K562 (cell line): ENCODE measurements at regions not wholly inside any gene's neighbourhood (a gene's known extent, or its start where the extent isn't known, plus 50 kb on each side); places are given as distances from the start of the nearest gene placed in this dataset.

Experiments used
- ATAC-seq: fragments of 200-7000 bp; cut with Tn5 transposase; 3 replicates; pipeline ENCODE4 v1.9.1; 2020; ENCODE audit warnings: moderate library complexity
- BruUV-seq: library from RNA; stranded (reverse); fragments of 400-500 nt; replicated peaks from 2 replicates; lab custom pipeline; 2021; lab: Mats Ljungman, UMichigan
- CTCF ChIA-PET: fragments of 300-600 bp; formaldehyde crosslinking; extraction: SDS; loops from one replicate; lab custom pipeline; 2021; ENCODE audit warnings: low intra/inter-chr PET ratio; lab: Yijun Ruan, JAX
- POLR2A ChIA-PET: fragments of 300-600, 350-650 bp; sonication (Branson Sonifier 250); formaldehyde crosslinking; extraction: SDS; loops from one replicate; lab custom pipeline; 2021; ENCODE audit warnings: antibody characterized with exemption, inconsistent platforms; lab: Yijun Ruan, JAX
- DNase-seq, 4 experiments: peaks; one replicate each; pipeline versions ENCODE4 v3.0.0 to v3.0.0-alpha.2; 2011 to 2018; ENCODE audit warnings: low spot score in 3 of 4, mixed read lengths in 3 of 4; ENCODE audit errors: extremely low read depth in 1 of 4
- FAIRE-seq: peaks from 2 replicates; lab custom pipeline; 2011; peaks lifted over from hg19 to GRCh38; lab: Jason Lieb, UNC
- H2AFZ ChIP-seq: 2 replicates; pipeline ENCODE4 v1.6.0; 2011; ENCODE audit warnings: low read depth, low read length, control low read depth, inconsistent platforms
- H3K27ac ChIP-seq: fragments of 200-600 bp; 3 replicates; pipeline ENCODE4 v1.8.0; 2011; ENCODE audit warnings: low read depth, mild to moderate bottlenecking, control low read depth, inconsistent platforms, low read length, moderate library complexity, mixed read lengths; ENCODE audit errors: extremely low read depth
- H3K27me3 ChIP-seq, 2 experiments: fragments of 300-600 bp in 1 of 2; 2 replicates in 1 of 2; 3 replicates in 1 of 2; pipeline versions ENCODE4 v1.6.0 to v1.8.0; 2011; ENCODE audit warnings: inconsistent platforms in 2 of 2, low read length in 2 of 2, mild to moderate bottlenecking in 1 of 2, mixed read lengths in 1 of 2, moderate library complexity in 1 of 2; ENCODE audit not compliant: control insufficient read depth in 2 of 2, insufficient read depth in 2 of 2
- H3K36me3 ChIP-seq: fragments of 300-600 bp; 3 replicates; pipeline ENCODE4 v1.8.0; 2011; ENCODE audit warnings: mild to moderate bottlenecking, low read length, inconsistent platforms; ENCODE audit not compliant: control insufficient read depth, insufficient read depth
- H3K4me1 ChIP-seq, 2 experiments: fragments of 200-600 bp in 1 of 2; replicated peaks in 1 of 2; 2 replicates in 1 of 2; 3 replicates in 1 of 2; pipeline versions ENCODE4 v1.5.1 to v1.8.0; 2011; ENCODE audit warnings: inconsistent platforms in 2 of 2, low read length in 2 of 2, mild to moderate bottlenecking in 1 of 2, mixed read lengths in 1 of 2, moderate library complexity in 1 of 2; ENCODE audit not compliant: control insufficient read depth in 2 of 2, insufficient read depth in 2 of 2
- H3K4me2 ChIP-seq: 2 replicates; pipeline ENCODE4 v1.6.1; 2011; ENCODE audit warnings: low read length, control low read depth, inconsistent platforms, mixed read lengths; ENCODE audit not compliant: insufficient read depth
- H3K4me3 ChIP-seq: fragments of 200-600 bp; sonication (generic), shearing (Covaris generic); 2 replicates; pipeline ENCODE4 v1.5.1; 2016; ENCODE audit warnings: control low read depth, inconsistent platforms
- H3K79me2 ChIP-seq: fragments of 200-600 bp; 3 replicates; pipeline ENCODE4 v1.8.0; 2011; ENCODE audit warnings: low read length, inconsistent platforms; ENCODE audit not compliant: control insufficient read depth, insufficient read depth
- H3K9ac ChIP-seq, 2 experiments: 2 replicates each; pipeline versions ENCODE4 v1.6.0 to v1.6.1; 2011; ENCODE audit warnings: low read depth in 2 of 2, low read length in 2 of 2, control low read depth in 1 of 2, inconsistent platforms in 1 of 2, mild to moderate bottlenecking in 1 of 2, mixed read lengths in 1 of 2; ENCODE audit not compliant: insufficient read depth in 1 of 2
- H3K9me1 ChIP-seq: one replicate; pipeline ENCODE4 v1.6.0; 2011; ENCODE audit warnings: inconsistent platforms, mild to moderate bottlenecking, low read length, moderate library complexity; ENCODE audit not compliant: control insufficient read depth, insufficient read depth
- H3K9me3 ChIP-seq: replicated peaks from 2 replicates; pipeline ENCODE4 v1.5.1; 2011; ENCODE audit warnings: low read depth, low read length, inconsistent platforms; ENCODE audit not compliant: control insufficient read depth, insufficient read depth
- H4K20me1 ChIP-seq: replicated peaks from 2 replicates; pipeline ENCODE4 v1.6.1; 2011; ENCODE audit warnings: low read length, inconsistent platforms, mixed read lengths; ENCODE audit not compliant: control insufficient read depth, insufficient read depth
- ATF4 ChIP-seq: fragments of 450-650 bp; formaldehyde crosslinking; IDR thresholded peaks from 2 replicates; pipeline ENCODE4 v1.4.0; 2022; ENCODE audit warnings: mild to moderate bottlenecking, moderate library complexity
- EP300 ChIP-seq: IDR thresholded peaks from 2 replicates; pipeline ENCODE4 v1.6.1; 2012; ENCODE audit warnings: low read length, improper control_type of control experiment
- ERF ChIP-seq: fragments of 450-650 bp; formaldehyde crosslinking; IDR thresholded peaks from 2 replicates; pipeline ENCODE4 v1.4.0; 2020; ENCODE audit warnings: mild to moderate bottlenecking, mixed read lengths
- MCM2 ChIP-seq: fragments of 450-650 bp; IDR thresholded peaks from 2 replicates; pipeline ENCODE4 v1.6.1; 2017; ENCODE audit warnings: low read depth, mild to moderate bottlenecking
- MCM5 ChIP-seq: fragments of 450-650 bp; IDR thresholded peaks from 2 replicates; pipeline ENCODE4 v1.6.1; 2016; ENCODE audit warnings: low read depth
- MTA1 ChIP-seq: fragments of 450-650 bp; IDR thresholded peaks from 2 replicates; pipeline ENCODE4 v1.6.1; 2017; ENCODE audit warnings: borderline replicate concordance
- NCOA6 ChIP-seq: fragments of 450-650 bp; IDR thresholded peaks from 2 replicates; pipeline ENCODE4 v1.6.1; 2017; ENCODE audit warnings: mild to moderate bottlenecking
- NFE2L1 ChIP-seq: fragments of 450-650 bp; IDR thresholded peaks from 2 replicates; pipeline ENCODE4 v1.6.1; 2016; ENCODE audit warnings: missing genetic modification characterization, low read depth, mild to moderate bottlenecking, missing compliant biosample characterization, moderate library complexity, borderline replicate concordance
- ZBTB2 ChIP-seq: fragments of 450-650 bp; IDR thresholded peaks from 2 replicates; pipeline ENCODE4 v1.6.1; 2016; ENCODE audit warnings: antibody characterized with exemption
- ZBTB43 ChIP-seq: sonication (generic); formaldehyde crosslinking; IDR thresholded peaks from 2 replicates; pipeline ENCODE4 v1.8.0; 2023; ENCODE audit warnings: mild to moderate bottlenecking, missing genetic modification reagents
- ZBTB9 ChIP-seq: fragments of 450-650 bp; formaldehyde crosslinking; IDR thresholded peaks from 2 replicates; pipeline ENCODE4 v1.4.0; 2020; ENCODE audit warnings: mild to moderate bottlenecking, moderate library complexity
- ZFP91 ChIP-seq: sonication (generic); formaldehyde crosslinking; IDR thresholded peaks from 2 replicates; pipeline ENCODE4 v1.8.0; 2022; ENCODE audit warnings: mild to moderate bottlenecking, missing genetic modification reagents
- ZNF134 ChIP-seq: fragments of 250-450 bp; sonication (Bioruptor Pico); conservative IDR thresholded peaks from 2 replicates; pipeline ENCODE4 v1.4.0; 2020
- ZNF436 ChIP-seq: fragments of 250-450, 450-650 bp; sonication (Bioruptor Pico); formaldehyde crosslinking; IDR thresholded peaks from 2 replicates; pipeline ENCODE4 v1.7.0; 2020; ENCODE audit warnings: mild to moderate bottlenecking
- WGBS: fragments of 100-300 bp; shearing (Covaris generic); methylation state at CpG from one replicate; pipeline ENCODE4 v1.1.6; 2016; ENCODE audit warnings: low coverage, mixed read lengths; ENCODE audit not compliant: insufficient coverage; ENCODE audit errors: missing lambda C conversion rate; 5-methylcytosine and 5-hydroxymethylcytosine counted together
- in situ Hi-C: fragments of 300-500 bp; cut with MboI; formaldehyde crosslinking; loops from 4 replicates; pipeline ENCODE4 v1.15.0; 2018; ENCODE audit warnings: inconsistent platforms, mixed read lengths
- intact Hi-C: fragments of 100-400 bp; cut with micrococcal nuclease; formaldehyde crosslinking; loops from 2 replicates; pipeline ENCODE4 v1.14.2; 2022

GRCh38 chr11:115739878-115740277 lies 235.7 kb upstream of the CADM1 start (continued):
- TF ChIP-seq ATF4 (CRISPR knock-in tag) (no peak), ZBTB9 (CRISPR knock-in tag) (no peak), ZNF134 (CRISPR knock-in tag) (no peak), NCOA6 (no peak), MCM5 (no peak), MCM2 (no peak)

GRCh38 chr11:115739146-115739545 lies 234.9 kb upstream of the CADM1 start:
- DNase-seq (no peak), ATAC-seq (no peak), FAIRE-seq (no peak)
- Histone ChIP-seq H3K36me3 (no peaks in the 10 kb centered on the region), H4K20me1 (no peaks in the 10 kb centered on the region), H3K9ac (no peak overlapping the region), H3K4me2 (no peak overlapping the region), H3K4me3 (no peak overlapping the region), H3K79me2 (no peaks in the 10 kb centered on the region), H3K27me3 (peaks cover 6 to 18% of the 10 kb centered on the region in 2 experiments; a peak in 3 of 5 replicates), H3K9me3 (no peaks in the 10 kb centered on the region), H3K4me1 (no peaks in the 10 kb centered on the region), H3K27ac (no peak overlapping the region), H3K9me1 (no peaks in the 10 kb centered on the region), H2AFZ (no peak overlapping the region)
- in situ Hi-C loops (no loop called here), intact Hi-C loops (no loop called here)
- POLR2A ChIA-PET = no interaction called here
- TF ChIP-seq ZFP91 (CRISPR knock-in tag) = no peak
- TF ChIP-seq ERF (CRISPR knock-in tag) = no peak
- no peak for TF ChIP-seq ZBTB2
- TF ChIP-seq EP300 = no peak
- no peak for TF ChIP-seq ZNF436 (CRISPR knock-in tag)
- TF ChIP-seq NFE2L1 (tag) = no peak
- TF ChIP-seq ZBTB43 (CRISPR knock-in tag) = no peak
- no peak for TF ChIP-seq MTA1
- no peak for TF ChIP-seq MCM5
- CTCF ChIA-PET = no interaction called here
- WGBS = under 1% methylated on average over 6 of the region's 6 CpGs
- BruUV-seq = no TSS peak
